ENCODE measurements at regions not wholly inside any gene's neighbourhood (a gene's known extent, or its start where the extent isn't known, plus 50 kb on each side); places are given as distances from the start of the nearest gene placed in this dataset.

- TF ChIP-seq CTCF (IDR thresholded peaks at IDR 0.05), result no peak
- no peak for TF ChIP-seq POLR2AphosphoS5 (IDR thresholded peaks at IDR 0.05; ENCODE audit: low read depth, low read length)
- TF ChIP-seq REST (IDR thresholded peaks at IDR 0.05; ENCODE audit: insufficient read depth in 1 of 2, low read depth in 2 of 2, low read length in 1 of 2), result no peak
Measured at GRCh38 chr2:189386741-189387140, 54.5 kb upstream of the WDR75 start.

Data from Panc1 (cell line).